ENCODE measurements at regions not wholly inside any gene's neighbourhood (a gene's known extent, or its start where the extent isn't known, plus 50 kb on each side); places are given as distances from the start of the nearest gene placed in this dataset.

DNA sequence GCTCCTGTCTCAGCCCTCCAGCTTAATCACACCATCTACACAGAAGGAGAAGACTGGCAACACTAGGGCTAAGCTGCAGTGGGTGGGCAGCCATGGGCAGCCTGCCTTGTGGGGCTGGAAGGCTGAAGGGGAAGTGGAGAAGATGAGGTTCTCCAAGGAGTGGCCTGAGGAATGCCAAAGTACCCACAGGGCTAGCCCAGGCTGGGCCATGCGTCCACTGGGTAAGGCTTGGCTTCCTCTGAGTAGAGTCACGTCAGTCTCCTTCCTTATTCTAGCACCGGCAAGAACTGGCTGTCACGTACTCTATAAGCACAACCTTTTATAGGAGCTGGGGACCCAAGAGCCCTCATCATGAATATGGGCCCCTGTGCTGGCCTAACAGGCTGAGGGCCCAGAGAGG is 110.6 kb upstream of the SIRPA start:
- WGBS (ENCODE audit: low lambda C conversion rate) = 68% methylated on average over 4 of the region's 4 CpGs
- H3K27me3 ChIP-seq (ENCODE audit: control insufficient read depth in 1 of 2, insufficient read depth in 2 of 2, low read length in 2 of 2) = no peaks in the 10 kb centered on the region
- H3K36me3 ChIP-seq (replicated peaks in 1 of 2; ENCODE audit: control insufficient read depth in 1 of 2, insufficient read depth in 2 of 2, low read length in 2 of 2) = no peaks in the 10 kb centered on the region
- H3K4me3 ChIP-seq (replicated peaks in 1 of 3; ENCODE audit: insufficient read depth in 1 of 3, low read depth in 2 of 3, low read length in 3 of 3) = no peak overlapping the region
- no peak overlapping the region for H3K27ac ChIP-seq (ENCODE audit: extremely low read length, insufficient read depth, low read length)
- CTCF ChIA-PET (ENCODE audit: low intra/inter-chr PET ratio, low total read pairs) = no interaction called here
- no TSS peak for BruUV-seq (replicated peaks)
- DNase-seq (ENCODE audit: low spot score) (no peak), ATAC-seq (no peak), FAIRE-seq (no peak)
- H3K4me1 ChIP-seq (ENCODE audit: insufficient read depth, low read length) = no peaks in the 10 kb centered on the region
- H3K9me3 ChIP-seq (ENCODE audit: low read length) = no peaks in the 10 kb centered on the region
- no peaks in the 10 kb centered on the region for H3K79me2 ChIP-seq (ENCODE audit: insufficient read depth, low read length)
- H3K4me2 ChIP-seq (ENCODE audit: low read depth, low read length) = no peak overlapping the region
- TF ChIP-seq SPEN (CRISPR knock-in tag; IDR thresholded peaks at IDR 0.05; ENCODE audit: low read depth) = no peak
- no peak for TF ChIP-seq HBP1 (CRISPR knock-in tag; IDR thresholded peaks at IDR 0.05; ENCODE audit: low read depth)
- no peak for TF ChIP-seq ZNF891 (CRISPR knock-in tag; IDR thresholded peaks at IDR 0.05)
- TF ChIP-seq, protein P1, sequence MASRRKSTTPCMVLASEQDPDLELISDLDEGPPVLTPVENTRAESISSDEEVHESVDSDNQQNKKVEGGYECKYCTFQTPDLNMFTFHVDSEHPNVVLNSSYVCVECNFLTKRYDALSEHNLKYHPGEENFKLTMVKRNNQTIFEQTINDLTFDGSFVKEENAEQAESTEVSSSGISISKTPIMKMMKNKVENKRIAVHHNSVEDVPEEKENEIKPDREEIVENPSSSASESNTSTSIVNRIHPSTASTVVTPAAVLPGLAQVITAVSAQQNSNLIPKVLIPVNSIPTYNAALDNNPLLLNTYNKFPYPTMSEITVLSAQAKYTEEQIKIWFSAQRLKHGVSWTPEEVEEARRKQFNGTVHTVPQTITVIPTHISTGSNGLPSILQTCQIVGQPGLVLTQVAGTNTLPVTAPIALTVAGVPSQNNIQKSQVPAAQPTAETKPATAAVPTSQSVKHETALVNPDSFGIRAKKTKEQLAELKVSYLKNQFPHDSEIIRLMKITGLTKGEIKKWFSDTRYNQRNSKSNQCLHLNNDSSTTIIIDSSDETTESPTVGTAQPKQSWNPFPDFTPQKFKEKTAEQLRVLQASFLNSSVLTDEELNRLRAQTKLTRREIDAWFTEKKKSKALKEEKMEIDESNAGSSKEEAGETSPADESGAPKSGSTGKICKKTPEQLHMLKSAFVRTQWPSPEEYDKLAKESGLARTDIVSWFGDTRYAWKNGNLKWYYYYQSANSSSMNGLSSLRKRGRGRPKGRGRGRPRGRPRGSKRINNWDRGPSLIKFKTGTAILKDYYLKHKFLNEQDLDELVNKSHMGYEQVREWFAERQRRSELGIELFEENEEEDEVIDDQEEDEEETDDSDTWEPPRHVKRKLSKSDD (CRISPR knock-in tag; IDR thresholded peaks at IDR 0.05; ENCODE audit: low read depth) = no peak
- TF ChIP-seq ZFP82 (CRISPR knock-in tag; IDR thresholded peaks at IDR 0.05; ENCODE audit: borderline replicate concordance) = no peak
- no peak for TF ChIP-seq SKIL (CRISPR knock-in tag; IDR thresholded peaks at IDR 0.05; ENCODE audit: borderline replicate concordance)
- TF ChIP-seq, protein P2, sequence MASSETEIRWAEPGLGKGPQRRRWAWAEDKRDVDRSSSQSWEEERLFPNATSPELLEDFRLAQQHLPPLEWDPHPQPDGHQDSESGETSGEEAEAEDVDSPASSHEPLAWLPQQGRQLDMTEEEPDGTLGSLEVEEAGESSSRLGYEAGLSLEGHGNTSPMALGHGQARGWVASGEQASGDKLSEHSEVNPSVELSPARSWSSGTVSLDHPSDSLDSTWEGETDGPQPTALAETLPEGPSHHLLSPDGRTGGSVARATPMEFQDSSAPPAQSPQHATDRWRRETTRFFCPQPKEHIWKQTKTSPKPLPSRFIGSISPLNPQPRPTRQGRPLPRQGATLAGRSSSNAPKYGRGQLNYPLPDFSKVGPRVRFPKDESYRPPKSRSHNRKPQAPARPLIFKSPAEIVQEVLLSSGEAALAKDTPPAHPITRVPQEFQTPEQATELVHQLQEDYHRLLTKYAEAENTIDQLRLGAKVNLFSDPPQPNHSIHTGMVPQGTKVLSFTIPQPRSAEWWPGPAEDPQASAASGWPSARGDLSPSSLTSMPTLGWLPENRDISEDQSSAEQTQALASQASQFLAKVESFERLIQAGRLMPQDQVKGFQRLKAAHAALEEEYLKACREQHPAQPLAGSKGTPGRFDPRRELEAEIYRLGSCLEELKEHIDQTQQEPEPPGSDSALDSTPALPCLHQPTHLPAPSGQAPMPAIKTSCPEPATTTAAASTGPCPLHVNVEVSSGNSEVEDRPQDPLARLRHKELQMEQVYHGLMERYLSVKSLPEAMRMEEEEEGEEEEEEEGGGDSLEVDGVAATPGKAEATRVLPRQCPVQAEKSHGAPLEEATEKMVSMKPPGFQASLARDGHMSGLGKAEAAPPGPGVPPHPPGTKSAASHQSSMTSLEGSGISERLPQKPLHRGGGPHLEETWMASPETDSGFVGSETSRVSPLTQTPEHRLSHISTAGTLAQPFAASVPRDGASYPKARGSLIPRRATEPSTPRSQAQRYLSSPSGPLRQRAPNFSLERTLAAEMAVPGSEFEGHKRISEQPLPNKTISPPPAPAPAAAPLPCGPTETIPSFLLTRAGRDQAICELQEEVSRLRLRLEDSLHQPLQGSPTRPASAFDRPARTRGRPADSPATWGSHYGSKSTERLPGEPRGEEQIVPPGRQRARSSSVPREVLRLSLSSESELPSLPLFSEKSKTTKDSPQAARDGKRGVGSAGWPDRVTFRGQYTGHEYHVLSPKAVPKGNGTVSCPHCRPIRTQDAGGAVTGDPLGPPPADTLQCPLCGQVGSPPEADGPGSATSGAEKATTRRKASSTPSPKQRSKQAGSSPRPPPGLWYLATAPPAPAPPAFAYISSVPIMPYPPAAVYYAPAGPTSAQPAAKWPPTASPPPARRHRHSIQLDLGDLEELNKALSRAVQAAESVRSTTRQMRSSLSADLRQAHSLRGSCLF (CRISPR knock-in tag; IDR thresholded peaks at IDR 0.05; ENCODE audit: borderline replicate concordance) = no peak
- TF ChIP-seq ZNF841 (CRISPR knock-in tag; IDR thresholded peaks at IDR 0.05; ENCODE audit: borderline replicate concordance) = no peak
- TF ChIP-seq ZNF772 (CRISPR knock-in tag; IDR thresholded peaks at IDR 0.05) = no peak
- TF ChIP-seq ZNF496 (CRISPR knock-in tag; IDR thresholded peaks at IDR 0.05; ENCODE audit: insufficient replicate concordance) = no peak
- no peak overlapping the region for H2AFZ ChIP-seq (ENCODE audit: low read length)
- no peaks in the 10 kb centered on the region for H4K20me1 ChIP-seq (ENCODE audit: insufficient read depth, low read length)
- intact Hi-C loops (cut with micrococcal nuclease; ENCODE audit: unreplicated experiment) = no loop called here
- in situ Hi-C loops (cut with HindIII; ENCODE audit: extremely low pct_ligation_motif_present, low pct_unique_long_range_greater_than_20kb) = no loop called here
- H3K9ac ChIP-seq (ENCODE audit: insufficient read depth, low read depth, low read length) = no peak overlapping the region
- POLR2A ChIA-PET = no interaction called here

Measured in HepG2 (cell line).